OCI-LY7 (cell line): ENCODE measurements at regions not wholly inside any gene's neighbourhood (a gene's known extent, or its start where the extent isn't known, plus 50 kb on each side); places are given as distances from the start of the nearest gene placed in this dataset.

Experiments used
- CTCF ChIP-seq: fragments of 200-600 bp; sonication (generic); conservative IDR thresholded peaks from 2 replicates; pipeline ENCODE4 v1.5.1; 2014; ENCODE audit warnings: mild to moderate bottlenecking, antibody characterized with exemption, low read length, moderate library complexity, mixed read lengths
- EZH2phosphoT487 ChIP-seq: fragments of 200-600 bp; sonication (generic); IDR thresholded peaks from 2 replicates; pipeline ENCODE4 v1.6.1; 2018; ENCODE audit warnings: low read depth, borderline replicate concordance, mild to moderate bottlenecking, mixed run types, antibody characterized with exemption, low read length, moderate library complexity, mixed read lengths

DNA sequence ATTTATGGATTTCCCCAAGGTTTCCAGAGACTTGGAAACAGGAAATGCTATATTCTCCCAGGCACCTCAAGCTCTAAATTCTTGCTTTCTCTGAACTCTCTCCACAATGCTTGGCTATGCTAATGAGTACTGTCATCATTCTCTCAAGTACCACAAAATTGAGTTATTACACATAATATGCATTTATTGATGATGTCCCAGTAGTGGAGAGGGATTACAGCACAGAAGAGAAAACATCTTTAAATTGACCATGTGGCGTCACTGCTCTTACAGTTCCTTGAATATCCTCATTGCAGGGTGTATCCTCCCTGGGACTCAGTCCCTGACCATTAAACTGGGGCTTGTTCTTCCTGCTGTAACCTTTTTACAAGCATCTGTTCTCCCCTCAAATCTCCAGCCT, 681.1 kb upstream of the FANCL start:
- TF ChIP-seq CTCF, result no peak
- no peak for TF ChIP-seq EZH2phosphoT487
